GM04503 (cell line): ENCODE measurements at regions not wholly inside any gene's neighbourhood (a gene's known extent, or its start where the extent isn't known, plus 50 kb on each side); places are given as distances from the start of the nearest gene placed in this dataset.

Source experiments
- DNase-seq: peaks from one replicate; pipeline ENCODE4 v3.0.0-alpha.2; 2012; ENCODE audit warnings: low read depth

GRCh38 chr21:24118738-24119459 is 1488.4 kb downstream of the MRPL39 start:
- DNase-seq: no peak

GRCh38 chr21:24115141-24115540 is 1492.1 kb downstream of the MRPL39 start:
- no peak for DNase-seq

- DNase-seq: no peak
These were observed 1495.3 kb downstream of the MRPL39 start for GRCh38 chr21:24112020-24112419.

- DNase-seq: no peak
These were observed 1496.4 kb downstream of the MRPL39 start for GRCh38 chr21:24110846-24111245.

- DNase-seq: no peak
These were observed 1510.1 kb downstream of the MRPL39 start for GRCh38 chr21:24097181-24097580.

GRCh38 chr21:24096651-24097050 is 1510.6 kb downstream of the MRPL39 start:
- DNase-seq: no peak

- DNase-seq: no peak
These were observed 1514.2 kb downstream of the MRPL39 start for GRCh38 chr21:24093032-24093431.

GRCh38 chr21:24076179-24076578 is 1531.1 kb downstream of the MRPL39 start:
- DNase-seq: no peak

GRCh38 chr21:24055696-24056095 is 1551.6 kb downstream of the MRPL39 start:
- DNase-seq: no peak

- no peak for DNase-seq
These were observed 1557.0 kb downstream of the MRPL39 start for GRCh38 chr21:24050231-24050630.

GRCh38 chr21:24046829-24047443 is 1560.3 kb downstream of the MRPL39 start:
- no peak for DNase-seq

GRCh38 chr21:24045775-24046215 is 1561.5 kb downstream of the MRPL39 start:
- peak; percentile 4 for DNase-seq

- DNase-seq: no peak
These were observed 1561.9 kb downstream of the MRPL39 start for GRCh38 chr21:24045373-24045772.

- no peak for DNase-seq
These were observed 1564.6 kb downstream of the MRPL39 start for GRCh38 chr21:24042687-24043086.

- no peak for DNase-seq
These were observed 1574.5 kb downstream of the MRPL39 start for GRCh38 chr21:24032709-24033232.

- DNase-seq: no peak
These were observed 1579.9 kb downstream of the MRPL39 start for GRCh38 chr21:24027396-24027795.

GRCh38 chr21:24025101-24025500 is 1582.2 kb downstream of the MRPL39 start:
- no peak for DNase-seq

- DNase-seq: no peak
These were observed 1583.3 kb downstream of the MRPL39 start for GRCh38 chr21:24023936-24024335.

- no peak for DNase-seq
These were observed 1583.9 kb downstream of the MRPL39 start for GRCh38 chr21:24023402-24023801.

- DNase-seq: no peak
These were observed 1592.9 kb downstream of the MRPL39 start for GRCh38 chr21:24014381-24014780.

GRCh38 chr21:24011087-24011486 is 1596.2 kb downstream of the MRPL39 start:
- DNase-seq: no peak

- no peak for DNase-seq
These were observed 1599.7 kb downstream of the MRPL39 start for GRCh38 chr21:24007592-24007991.

- DNase-seq: no peak
These were observed 1620.3 kb downstream of the MRPL39 start for GRCh38 chr21:23986987-23987386.

- no peak for DNase-seq
These were observed 1621.1 kb downstream of the MRPL39 start for GRCh38 chr21:23986214-23986613.
